ENCODE measurements at regions not wholly inside any gene's neighbourhood (a gene's known extent, or its start where the extent isn't known, plus 50 kb on each side); places are given as distances from the start of the nearest gene placed in this dataset.

- Histone ChIP-seq H3K79me2 (ENCODE audit: insufficient read depth, low read length) (no peaks in the 10 kb centered on the region), H2AFZ (ENCODE audit: low read length) (no peak overlapping the region), H3K9ac (ENCODE audit: insufficient read depth, low read depth, low read length) (no peak overlapping the region), H3K27me3 (ENCODE audit: control insufficient read depth in 1 of 2, insufficient read depth in 2 of 2, low read length in 2 of 2) (no peaks in the 10 kb centered on the region; a peak in 1 of 5 replicates), H3K4me3 (replicated peaks in 1 of 3; ENCODE audit: insufficient read depth in 1 of 3, low read depth in 2 of 3, low read length in 3 of 3) (no peak overlapping the region), H3K4me1 (ENCODE audit: insufficient read depth, low read length) (no peaks in the 10 kb centered on the region), H3K4me2 (ENCODE audit: low read depth, low read length) (no peak overlapping the region), H3K36me3 (replicated peaks in 1 of 2; ENCODE audit: control insufficient read depth in 1 of 2, insufficient read depth in 2 of 2, low read length in 2 of 2) (no peaks in the 10 kb centered on the region), H3K9me3 (ENCODE audit: low read length) (no peaks in the 10 kb centered on the region), H3K27ac (ENCODE audit: extremely low read length, insufficient read depth, low read length) (no peak overlapping the region), H4K20me1 (ENCODE audit: insufficient read depth, low read length) (no peaks in the 10 kb centered on the region)
- in situ Hi-C loops (cut with HindIII; ENCODE audit: extremely low pct_ligation_motif_present, low pct_unique_long_range_greater_than_20kb) = no loop called here
- ATAC-seq = no peak; the same call in 2 of the 3 replicates
- POLR2A ChIA-PET = no interaction called here
- CTCF ChIA-PET (ENCODE audit: low intra/inter-chr PET ratio, low total read pairs) = no interaction called here
- FAIRE-seq = no peak
- no TSS peak for BruUV-seq (replicated peaks)
- WGBS (ENCODE audit: low lambda C conversion rate) = 30% methylated on average over 2 of the region's 3 CpGs
- intact Hi-C loops (cut with micrococcal nuclease; ENCODE audit: unreplicated experiment) = no loop called here
- no peak for DNase-seq (ENCODE audit: low spot score)
- TF ChIP-seq HIC2 (CRISPR knock-in tag; IDR thresholded peaks at IDR 0.05; ENCODE audit: low read depth) (no peak), TFAP4 (IDR thresholded peaks at IDR 0.05; ENCODE audit: borderline replicate concordance, low read depth) (no peak), POLR2A (IDR thresholded peaks at IDR 0.05; ENCODE audit: insufficient read depth in 1 of 2, low read depth in 2 of 2, low read length in 2 of 2) (no peak), HES4 (CRISPR knock-in tag; IDR thresholded peaks at IDR 0.05; ENCODE audit: borderline replicate concordance) (no peak), MXD3 (CRISPR knock-in tag; IDR thresholded peaks at IDR 0.05) (no peak), SP140L (CRISPR knock-in tag; IDR thresholded peaks at IDR 0.05; ENCODE audit: borderline replicate concordance) (no peak), NR2C2 (CRISPR knock-in tag; IDR thresholded peaks at IDR 0.05; ENCODE audit: borderline replicate concordance) (no peak), ZFP37 (CRISPR knock-in tag; IDR thresholded peaks at IDR 0.05; ENCODE audit: borderline replicate concordance) (no peak), ZNF546 (CRISPR knock-in tag; conservative IDR thresholded peaks at IDR 0.05) (no peak), TRAFD1 (CRISPR knock-in tag; IDR thresholded peaks at IDR 0.05; ENCODE audit: borderline replicate concordance) (no peak), ZKSCAN5 (CRISPR knock-in tag; IDR thresholded peaks at IDR 0.05) (no peak), SETDB1 (CRISPR knock-in tag; IDR thresholded peaks at IDR 0.05; ENCODE audit: borderline replicate concordance) (no peak), FOSL1 (CRISPR knock-in tag; IDR thresholded peaks at IDR 0.05; ENCODE audit: borderline replicate concordance) (no peak), ZNF253 (CRISPR knock-in tag; IDR thresholded peaks at IDR 0.05; ENCODE audit: borderline replicate concordance) (no peak), SALL2 (CRISPR knock-in tag; IDR thresholded peaks at IDR 0.05) (no peak), HNF4G (IDR thresholded peaks at IDR 0.05; ENCODE audit: borderline replicate concordance, low read depth, low read length) (no peak), HNF4G (CRISPR knock-in tag; IDR thresholded peaks at IDR 0.05; ENCODE audit: borderline replicate concordance, low read depth) (no peak)
- TF ChIP-seq, protein P1, sequence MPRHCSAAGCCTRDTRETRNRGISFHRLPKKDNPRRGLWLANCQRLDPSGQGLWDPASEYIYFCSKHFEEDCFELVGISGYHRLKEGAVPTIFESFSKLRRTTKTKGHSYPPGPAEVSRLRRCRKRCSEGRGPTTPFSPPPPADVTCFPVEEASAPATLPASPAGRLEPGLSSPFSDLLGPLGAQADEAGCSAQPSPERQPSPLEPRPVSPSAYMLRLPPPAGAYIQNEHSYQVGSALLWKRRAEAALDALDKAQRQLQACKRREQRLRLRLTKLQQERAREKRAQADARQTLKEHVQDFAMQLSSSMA (CRISPR knock-in tag; IDR thresholded peaks at IDR 0.05) = no peak
Observed at GRCh38 chr4:177100307-177100706, 209.4 kb upstream of the NEIL3 start.
